ENCODE measurements at regions not wholly inside any gene's neighbourhood (a gene's known extent, or its start where the extent isn't known, plus 50 kb on each side); places are given as distances from the start of the nearest gene placed in this dataset.

- no peak for DNase-seq (ENCODE audit: low read depth in 2 of 2)
- no peak overlapping the region for H3K4me3 ChIP-seq (replicated peaks in 1 of 2; ENCODE audit: low read depth in 2 of 2, low read length in 2 of 2)
- TF ChIP-seq CTCF (IDR thresholded peaks at IDR 0.05; ENCODE audit: low read depth, low read length) = no peak
These were observed 416.4 kb downstream of the CMPK2 start for GRCh38 chr2:6449343-6449742.

GRCh38 chr2:6452702-6453481 is 412.8 kb downstream of the CMPK2 start:
- DNase-seq (ENCODE audit: low read depth in 2 of 2) = no peak
- H3K4me3 ChIP-seq (replicated peaks in 1 of 2; ENCODE audit: low read depth in 2 of 2, low read length in 2 of 2) = no peak overlapping the region
- no peak for TF ChIP-seq CTCF (IDR thresholded peaks at IDR 0.05; ENCODE audit: low read depth, low read length)

DNA sequence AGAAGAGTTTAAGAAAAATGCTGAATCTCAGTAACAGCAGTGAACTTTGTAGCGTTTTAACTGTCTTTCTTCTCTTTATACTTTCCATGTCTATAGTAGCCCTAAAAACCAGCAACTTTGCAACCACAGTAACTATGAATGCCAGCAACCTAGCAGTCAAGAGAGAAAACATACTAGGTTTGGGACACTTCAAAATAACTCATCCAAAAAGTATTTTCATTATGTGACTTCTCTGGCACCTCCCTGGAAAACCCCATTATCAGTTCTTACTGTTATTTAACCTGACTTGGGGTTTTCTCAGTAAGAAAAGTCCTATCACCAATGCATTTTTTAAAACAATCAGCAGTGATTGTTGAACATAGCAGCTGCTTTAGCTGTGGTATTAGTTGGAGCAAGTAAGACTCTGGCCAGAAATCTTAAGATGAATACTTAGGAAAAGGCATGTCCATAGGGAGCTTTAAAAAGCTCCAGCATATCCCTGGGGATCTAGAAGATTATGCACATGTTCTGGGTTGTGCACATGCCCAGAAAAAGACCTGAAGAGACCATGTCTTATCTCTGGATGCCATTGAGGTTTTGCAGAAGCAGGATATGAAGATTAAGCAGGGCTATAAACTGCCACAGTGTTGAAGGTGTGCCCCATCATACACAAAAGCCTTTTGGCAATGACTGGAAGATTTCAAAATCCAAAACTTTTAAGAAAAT is 411.3 kb downstream of the CMPK2 start:
- TF ChIP-seq CTCF (IDR thresholded peaks at IDR 0.05; ENCODE audit: low read depth, low read length) = no peak
- no peak overlapping the region for H3K4me3 ChIP-seq (replicated peaks in 1 of 2; ENCODE audit: low read depth in 2 of 2, low read length in 2 of 2)
- no peak for DNase-seq (ENCODE audit: low read depth in 2 of 2)

DNA sequence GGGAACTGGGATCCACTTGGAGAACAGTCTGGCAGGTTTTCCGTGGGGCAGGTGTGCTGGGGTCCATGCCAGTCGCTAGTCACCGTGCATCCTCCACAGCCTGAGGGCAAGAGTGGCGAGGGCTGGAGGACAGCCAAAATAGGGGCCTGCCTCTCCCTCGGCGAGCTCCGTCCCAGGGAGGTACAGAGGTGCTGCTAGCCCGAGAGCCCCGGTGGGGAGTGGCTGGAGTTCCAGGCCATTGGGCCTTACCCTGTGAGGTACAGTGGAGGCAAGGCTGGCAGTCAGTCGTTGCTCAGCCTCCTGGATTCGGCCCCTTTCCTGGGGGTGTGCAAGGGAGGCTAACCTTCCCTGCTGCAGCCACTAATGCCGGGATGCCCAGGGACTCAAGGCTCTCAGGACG is 406.6 kb downstream of the CMPK2 start:
- no peak for DNase-seq (ENCODE audit: low read depth in 2 of 2)
- TF ChIP-seq CTCF (IDR thresholded peaks at IDR 0.05; ENCODE audit: low read depth, low read length) = no peak
- no peak overlapping the region for H3K4me3 ChIP-seq (replicated peaks in 1 of 2; ENCODE audit: low read depth in 2 of 2, low read length in 2 of 2)

- TF ChIP-seq CTCF (IDR thresholded peaks at IDR 0.05; ENCODE audit: low read depth, low read length) = no peak
These were observed 395.2 kb downstream of the CMPK2 start for GRCh38 chr2:6470518-6470917.

GRCh38 chr2:6471419-6471818 is 394.3 kb downstream of the CMPK2 start:
- no peak overlapping the region for H3K4me3 ChIP-seq (replicated peaks in 1 of 2; ENCODE audit: low read depth in 2 of 2, low read length in 2 of 2)
- DNase-seq (ENCODE audit: low read depth in 2 of 2) = no peak
- no peak for TF ChIP-seq CTCF (IDR thresholded peaks at IDR 0.05; ENCODE audit: low read depth, low read length)

More at GRCh38 chr2:6470518-6470917, 395.2 kb downstream of the CMPK2 start:
- no peak for DNase-seq (ENCODE audit: low read depth in 2 of 2)
- H3K4me3 ChIP-seq (replicated peaks in 1 of 2; ENCODE audit: low read depth in 2 of 2, low read length in 2 of 2) = no peak overlapping the region

Data from cardiac fibroblast (primary cell).